Fibroblast of the aortic adventitia (primary cell): ENCODE measurements at regions not wholly inside any gene's neighbourhood (a gene's known extent, or its start where the extent isn't known, plus 50 kb on each side); places are given as distances from the start of the nearest gene placed in this dataset.

Experiments
- DNase-seq: peaks from one replicate; pipeline ENCODE4 v3.0.0-alpha.2; 2010; ENCODE audit warnings: low read depth
- H3K4me3 ChIP-seq: 2 replicates; pipeline ENCODE4 v1.5.1; 2011; ENCODE audit warnings: low read depth, mild to moderate bottlenecking, control low read depth, low read length, moderate library complexity
- TF ChIP-seq, protein P1 (sequence below): IDR thresholded peaks from 2 replicates; pipeline ENCODE4 v1.5.1; 2011; ENCODE audit warnings: mild to moderate bottlenecking, low read length, control low read depth, inconsistent platforms; ENCODE audit not compliant: insufficient read depth

DNA sequence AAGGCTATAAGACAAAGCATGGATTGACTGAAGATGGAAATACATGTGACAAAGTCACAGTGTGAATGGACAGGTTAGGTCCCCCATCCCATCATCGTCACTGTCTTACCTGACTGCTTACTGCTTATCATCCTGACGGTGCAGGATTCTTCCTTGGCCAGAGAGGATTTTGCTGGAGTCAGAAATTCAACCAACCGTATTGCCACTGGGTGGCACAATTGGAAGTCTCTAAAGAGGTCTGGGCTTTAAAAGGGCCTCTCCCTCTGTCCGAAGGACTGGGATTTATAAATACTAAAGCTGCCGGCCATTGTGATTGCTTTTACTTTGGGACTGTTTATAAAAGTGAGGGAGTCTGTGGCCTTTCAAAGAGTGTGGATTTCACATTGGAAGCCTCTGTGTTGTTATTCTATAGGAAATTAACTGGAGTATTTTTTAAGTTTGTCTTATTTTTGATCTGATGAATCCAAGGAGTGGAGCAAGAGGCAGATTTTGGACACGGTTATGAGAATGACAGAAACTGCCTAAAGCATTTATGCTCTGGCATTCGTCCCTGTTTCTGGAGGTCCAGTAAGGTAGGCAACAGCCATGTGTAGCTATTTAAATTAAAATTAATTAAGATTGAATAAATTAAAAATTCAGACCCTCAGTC lies 113.3 kb upstream of the CREB5 start:
- H3K4me3 ChIP-seq, result no peak overlapping the region
- TF ChIP-seq, protein P1, sequence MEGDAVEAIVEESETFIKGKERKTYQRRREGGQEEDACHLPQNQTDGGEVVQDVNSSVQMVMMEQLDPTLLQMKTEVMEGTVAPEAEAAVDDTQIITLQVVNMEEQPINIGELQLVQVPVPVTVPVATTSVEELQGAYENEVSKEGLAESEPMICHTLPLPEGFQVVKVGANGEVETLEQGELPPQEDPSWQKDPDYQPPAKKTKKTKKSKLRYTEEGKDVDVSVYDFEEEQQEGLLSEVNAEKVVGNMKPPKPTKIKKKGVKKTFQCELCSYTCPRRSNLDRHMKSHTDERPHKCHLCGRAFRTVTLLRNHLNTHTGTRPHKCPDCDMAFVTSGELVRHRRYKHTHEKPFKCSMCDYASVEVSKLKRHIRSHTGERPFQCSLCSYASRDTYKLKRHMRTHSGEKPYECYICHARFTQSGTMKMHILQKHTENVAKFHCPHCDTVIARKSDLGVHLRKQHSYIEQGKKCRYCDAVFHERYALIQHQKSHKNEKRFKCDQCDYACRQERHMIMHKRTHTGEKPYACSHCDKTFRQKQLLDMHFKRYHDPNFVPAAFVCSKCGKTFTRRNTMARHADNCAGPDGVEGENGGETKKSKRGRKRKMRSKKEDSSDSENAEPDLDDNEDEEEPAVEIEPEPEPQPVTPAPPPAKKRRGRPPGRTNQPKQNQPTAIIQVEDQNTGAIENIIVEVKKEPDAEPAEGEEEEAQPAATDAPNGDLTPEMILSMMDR, result peak; percentile 63
- peak; percentile 75 for DNase-seq

DNA sequence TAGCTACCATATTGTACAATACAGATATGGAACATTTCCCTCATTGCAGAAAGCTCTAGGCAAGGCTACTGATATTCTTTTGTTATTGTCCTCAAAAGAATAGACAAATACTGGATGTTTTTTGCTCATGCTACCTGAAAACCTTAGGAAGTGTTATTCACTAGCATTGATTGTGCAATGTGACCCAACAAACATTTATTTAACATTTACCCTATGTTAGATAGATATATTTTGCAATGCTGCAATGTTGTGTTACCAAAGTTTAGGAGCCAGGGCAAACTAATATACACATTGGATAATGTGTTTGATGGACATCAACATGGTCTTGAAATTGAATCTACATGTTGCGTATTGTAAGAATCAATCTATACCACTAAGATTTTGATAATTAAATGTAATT lies 112.8 kb upstream of the CREB5 start:
- TF ChIP-seq, protein P1, result no peak
- no peak overlapping the region for H3K4me3 ChIP-seq
- DNase-seq, result no peak

DNA sequence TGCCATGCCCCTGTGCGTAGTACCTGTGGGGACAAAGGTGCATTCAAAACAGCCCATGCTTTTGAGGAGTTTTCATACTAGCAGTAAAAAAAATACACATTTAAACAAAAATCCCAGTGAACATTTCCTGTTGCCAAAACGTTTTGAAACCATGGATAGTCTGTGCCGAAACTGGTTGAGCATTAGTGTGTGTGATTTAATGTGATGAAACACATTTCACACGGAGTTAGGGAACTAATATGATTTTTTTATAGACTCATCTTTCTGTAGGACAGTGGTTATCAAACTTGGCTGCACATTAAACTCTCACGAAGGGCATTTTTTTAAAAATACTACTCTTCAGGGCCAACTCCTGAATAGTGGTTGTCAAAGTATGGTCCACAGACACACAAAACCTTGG lies 111.8 kb upstream of the CREB5 start:
- no peak overlapping the region for H3K4me3 ChIP-seq
- DNase-seq, result no peak
- TF ChIP-seq, protein P1, result no peak

DNA sequence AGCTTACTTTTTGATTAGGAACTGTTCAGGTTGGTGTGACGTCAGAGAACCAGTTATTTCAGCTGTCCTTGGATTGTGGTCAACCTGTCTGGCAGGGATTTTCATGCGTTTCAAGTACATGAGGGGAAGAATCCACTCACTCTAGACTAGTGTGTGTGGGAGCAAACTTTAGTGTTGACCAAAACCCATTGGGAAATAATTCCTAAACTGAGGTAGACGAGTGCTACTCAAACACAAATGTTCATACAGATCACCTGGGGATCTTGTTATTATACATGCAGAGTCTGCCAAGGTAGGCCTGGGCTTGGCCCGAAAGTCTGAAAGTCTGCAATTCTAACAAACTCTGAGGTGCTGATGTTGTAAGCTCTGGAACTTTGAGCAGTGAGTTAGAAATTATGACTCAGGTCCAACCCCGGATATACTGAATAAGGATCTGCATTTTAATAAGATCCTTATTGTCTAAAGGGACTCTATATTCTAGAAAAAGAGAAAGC lies 111.1 kb upstream of the CREB5 start:
- peak; percentile 69 for DNase-seq
- TF ChIP-seq, protein P1, result no peak

DNA sequence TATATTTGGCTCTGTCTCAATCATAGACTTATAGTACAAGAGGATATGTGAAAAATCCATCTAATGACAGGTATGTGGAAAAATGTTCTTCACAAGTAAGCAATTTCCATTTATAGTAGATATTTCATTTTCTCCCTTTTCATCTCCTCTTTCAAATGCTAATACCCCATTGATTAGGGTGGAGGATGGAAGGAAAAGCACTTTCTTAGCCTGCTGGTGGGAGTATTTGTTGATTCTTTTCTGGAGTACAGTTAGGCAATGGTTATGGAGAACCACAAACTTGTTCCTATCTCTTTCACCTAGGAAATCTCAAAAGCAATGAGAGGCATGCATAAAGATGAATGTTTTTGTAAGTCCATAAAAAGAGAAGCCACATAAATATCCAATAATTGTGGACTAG lies 108.0 kb upstream of the CREB5 start:
- no peak for DNase-seq
- TF ChIP-seq, protein P1, result no peak
- H3K4me3 ChIP-seq, result no peak overlapping the region

More for the DNA sequence above, 111.1 kb upstream of the CREB5 start:
- H3K4me3 ChIP-seq, result no peak overlapping the region

DNA sequence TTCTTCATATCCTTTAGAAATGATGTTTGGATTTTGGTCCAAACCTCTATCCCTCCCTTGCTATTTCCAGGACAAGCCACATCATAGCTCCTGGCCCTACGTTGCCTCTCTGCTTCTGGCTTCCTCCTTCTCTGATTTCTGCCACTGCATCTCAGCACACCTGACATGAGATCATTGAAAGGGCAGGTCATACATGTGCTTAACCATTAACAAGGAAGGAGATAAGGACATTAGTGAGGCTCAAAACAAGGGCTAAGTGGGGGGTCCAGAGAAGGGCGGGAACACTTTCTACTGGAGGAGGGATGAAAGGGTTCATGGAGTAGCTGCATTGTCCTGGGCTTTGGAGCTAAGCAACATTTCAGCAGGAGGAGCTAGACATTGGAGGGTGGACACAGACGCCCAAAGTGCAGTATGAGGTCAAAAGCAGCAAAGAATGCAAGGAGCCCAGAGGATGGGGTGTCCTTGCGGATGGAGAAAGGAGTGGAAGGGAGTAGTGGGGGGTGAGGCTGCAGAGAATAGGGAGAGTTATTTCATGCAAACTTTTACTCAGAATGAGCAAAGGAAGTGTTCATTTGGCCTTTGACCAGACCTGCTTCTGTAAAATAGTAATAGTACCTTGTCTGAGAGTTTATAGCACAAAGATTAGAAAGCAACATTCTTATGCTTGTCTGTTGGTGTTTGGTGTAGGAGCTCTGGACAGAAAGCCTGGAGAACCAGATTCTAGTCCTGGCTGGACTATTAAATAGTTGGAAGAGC lies 102.4 kb upstream of the CREB5 start:
- no peak for DNase-seq
- no peak overlapping the region for H3K4me3 ChIP-seq
- TF ChIP-seq, protein P1, result no peak
